CD14-positive monocyte (primary cell): ENCODE measurements at regions not wholly inside any gene's neighbourhood (a gene's known extent, or its start where the extent isn't known, plus 50 kb on each side); places are given as distances from the start of the nearest gene placed in this dataset.

ENCODE experiments used
- DNase-seq, 3 donors: peaks; one replicate each; pipeline ENCODE4 v3.0.0-alpha.2; 2011 to 2022
- H2AFZ ChIP-seq: 2 replicates; pipeline ENCODE4 v1.6.0; 2012; ENCODE audit warnings: mild to moderate bottlenecking, low read depth, low read length, inconsistent platforms; ENCODE audit not compliant: insufficient read depth, poor library complexity, severe bottlenecking
- H3K27ac ChIP-seq, 2 donors: 1 replicate in 1 of 2; 2 replicates in 1 of 2; pipeline ENCODE4 v1.5.1; 2012 to 2013; ENCODE audit warnings: low read length in 2 of 2, control low read depth in 1 of 2, inconsistent platforms in 1 of 2, low read depth in 1 of 2, mild to moderate bottlenecking in 1 of 2
- H3K27me3 ChIP-seq, 2 donors: one replicate each; pipeline versions ENCODE4 v1.6.0 to v1.6.1; 2011 to 2013; ENCODE audit warnings: low read length in 2 of 2; ENCODE audit not compliant: control insufficient read depth in 2 of 2, insufficient read depth in 2 of 2
- H3K36me3 ChIP-seq, 2 donors: replicated peaks in 1 of 2; 1 replicate in 1 of 2; 2 replicates in 1 of 2; pipeline versions ENCODE4 v1.5.1 to v1.6.1; 2012 to 2013; ENCODE audit warnings: low read length in 2 of 2, control low read depth in 1 of 2, inconsistent platforms in 1 of 2, mild to moderate bottlenecking in 1 of 2; ENCODE audit not compliant: insufficient read depth in 2 of 2, control insufficient read depth in 1 of 2
- H3K4me1 ChIP-seq, 2 donors: 1 replicate in 1 of 2; 2 replicates in 1 of 2; pipeline versions ENCODE4 v1.5.1 to v1.6.1; 2012 to 2013; ENCODE audit warnings: low read length in 2 of 2, control low read depth in 1 of 2, inconsistent platforms in 1 of 2, mild to moderate bottlenecking in 1 of 2, moderate library complexity in 1 of 2; ENCODE audit not compliant: insufficient read depth in 2 of 2, control insufficient read depth in 1 of 2
- H3K4me2 ChIP-seq: replicated peaks from 2 replicates; pipeline ENCODE3; 2012; ENCODE audit warnings: low read length, moderate library complexity, mild to moderate bottlenecking; ENCODE audit not compliant: poor library complexity, severe bottlenecking; ENCODE audit errors: extremely low read depth
- H3K4me3 ChIP-seq, 3 experiments: fragments of 200-600 bp in 1 of 3; sonication (generic) in 1 of 3; replicated peaks in 1 of 3; 1 replicate in 2 of 3; 2 replicates in 1 of 3; pipeline ENCODE4 v1.5.1; 2011 to 2013; ENCODE audit warnings: low read length in 3 of 3, mild to moderate bottlenecking in 3 of 3, control low read depth in 2 of 3, low read depth in 2 of 3, inconsistent platforms in 1 of 3, moderate library complexity in 1 of 3
- H3K79me2 ChIP-seq: 2 replicates; pipeline ENCODE4 v1.6.0; 2012; ENCODE audit warnings: mild to moderate bottlenecking, control low read depth, inconsistent platforms, low read length, moderate library complexity; ENCODE audit not compliant: insufficient read depth
- H3K9ac ChIP-seq: 2 replicates; pipeline ENCODE4 v1.6.0; 2017; ENCODE audit warnings: low read length, mild to moderate bottlenecking; ENCODE audit not compliant: insufficient read depth, poor library complexity, severe bottlenecking
- H3K9me3 ChIP-seq, 2 donors: replicated peaks in 1 of 2; 1 replicate in 1 of 2; 2 replicates in 1 of 2; pipeline versions ENCODE4 v1.5.1 to v1.6.1; 2012 to 2013; ENCODE audit warnings: low read length in 2 of 2, control low read depth in 1 of 2; ENCODE audit not compliant: control insufficient read depth in 1 of 2, insufficient read depth in 1 of 2
- H4K20me1 ChIP-seq: 2 replicates; pipeline ENCODE4 v1.6.0; 2012; ENCODE audit warnings: mild to moderate bottlenecking, low read length, control low read depth, moderate library complexity; ENCODE audit not compliant: insufficient read depth
- H3K27ac Mint-ChIP-seq, 7 donors: one replicate each; pipeline ENCODE4 v1.8.0; 2020; ENCODE audit warnings: mild to moderate bottlenecking in 7 of 7, mixed read lengths in 7 of 7, moderate library complexity in 6 of 7, inconsistent platforms in 2 of 7
- H3K27me3 Mint-ChIP-seq, 3 donors: one replicate each; pipeline ENCODE4 v1.8.0; 2021 to 2022; ENCODE audit warnings: low read depth in 3 of 3, mild to moderate bottlenecking in 3 of 3, mixed read lengths in 3 of 3, moderate library complexity in 3 of 3, inconsistent platforms in 1 of 3
- H3K36me3 Mint-ChIP-seq, 2 donors: one replicate each; pipeline ENCODE4 v1.8.0; 2020; ENCODE audit warnings: mixed read lengths in 2 of 2, inconsistent platforms in 1 of 2, mild to moderate bottlenecking in 1 of 2
- H3K4me1 Mint-ChIP-seq: one replicate; pipeline ENCODE4 v1.8.0; 2020; ENCODE audit warnings: mild to moderate bottlenecking, mixed read lengths
- H3K4me3 Mint-ChIP-seq, 2 donors: one replicate each; pipeline ENCODE4 v1.8.0; 2020; ENCODE audit warnings: mild to moderate bottlenecking in 2 of 2, mixed read lengths in 2 of 2, moderate library complexity in 1 of 2
- H3K9me3 Mint-ChIP-seq, 7 donors: one replicate each; pipeline ENCODE4 v1.8.0; 2020 to 2022; ENCODE audit warnings: mixed read lengths in 7 of 7, mild to moderate bottlenecking in 6 of 7, moderate library complexity in 6 of 7, inconsistent platforms in 2 of 7
- WGBS: methylation state at CpG from one replicate; pipeline ENCODE4 v1.1.5; 2013; ENCODE audit warnings: missing lambda C conversion rate; ENCODE audit not compliant: insufficient coverage; 5-methylcytosine and 5-hydroxymethylcytosine counted together
- intact Hi-C, 2 donors: fragments of 100-400 bp; cut with micrococcal nuclease; formaldehyde crosslinking; loops; one replicate each; pipeline versions ENCODE4 v1.15.0 to v1.15.1; 2023
- TF ChIP-seq, protein P1 (sequence below): fragments of 200-600 bp; IDR thresholded peaks from one replicate; pipeline ENCODE4 v1.8.0; 2022; ENCODE audit warnings: antibody characterized with exemption, mild to moderate bottlenecking

DNA sequence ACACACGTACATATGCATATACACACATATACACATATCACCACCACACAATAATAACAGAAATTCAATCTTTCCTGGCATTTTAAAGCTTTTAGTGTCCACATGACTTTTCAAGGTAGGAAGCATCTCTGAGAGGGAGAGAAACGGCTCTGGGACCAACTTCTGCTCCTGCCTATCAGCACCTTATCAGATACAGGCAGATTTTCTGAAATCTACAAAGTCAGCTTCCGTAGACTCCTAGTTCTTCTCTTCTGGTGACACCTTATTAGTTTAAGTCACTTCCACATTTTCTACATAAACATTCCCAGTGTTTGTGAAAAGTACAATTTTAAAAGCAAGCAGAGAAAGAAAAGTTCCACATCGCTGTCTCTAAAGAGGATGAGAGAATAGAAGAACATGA lies 74.5 kb downstream of the ZNF22 start:
- no peak overlapping the region for H2AFZ ChIP-seq
- H3K27me3 ChIP-seq: peaks cover 3 to 4% of the 10 kb centered on the region in 2 donors
- intact Hi-C loops: loop anchor here in 1 of 2 donors (10.0 kb wide), 1 partner anchor 60 kb away; no protein-coding TSS in a partner anchor
- no peak overlapping the region for H3K4me3 Mint-ChIP-seq
- no peak overlapping the region for H3K9ac ChIP-seq
- H3K36me3 ChIP-seq: no peaks in the 10 kb centered on the region
- DNase-seq: no peak
- H3K4me1 Mint-ChIP-seq: peaks cover 8% of the 10 kb centered on the region
- H3K36me3 Mint-ChIP-seq: no peaks in the 10 kb centered on the region
- no peaks in the 10 kb centered on the region for H3K4me1 ChIP-seq
- no peak overlapping the region for H3K4me3 ChIP-seq
- no peaks in the 10 kb centered on the region for H3K79me2 ChIP-seq
- 0% methylated on average over 2 of the region's 4 CpGs for WGBS
- H3K27ac Mint-ChIP-seq: no peak overlapping the region
- no peak overlapping the region for H3K27ac ChIP-seq
- no peak overlapping the region for H3K4me2 ChIP-seq
- H3K9me3 ChIP-seq: peaks cover 0 to 20% of the 10 kb centered on the region in 2 donors
- H3K9me3 Mint-ChIP-seq: peaks cover 6 to 30% (median 28%) of the 10 kb centered on the region in 7 donors
- peaks cover 3 to 8% (median 8%) of the 10 kb centered on the region in 3 donors for H3K27me3 Mint-ChIP-seq
- no peaks in the 10 kb centered on the region for H4K20me1 ChIP-seq
- TF ChIP-seq, protein P1, sequence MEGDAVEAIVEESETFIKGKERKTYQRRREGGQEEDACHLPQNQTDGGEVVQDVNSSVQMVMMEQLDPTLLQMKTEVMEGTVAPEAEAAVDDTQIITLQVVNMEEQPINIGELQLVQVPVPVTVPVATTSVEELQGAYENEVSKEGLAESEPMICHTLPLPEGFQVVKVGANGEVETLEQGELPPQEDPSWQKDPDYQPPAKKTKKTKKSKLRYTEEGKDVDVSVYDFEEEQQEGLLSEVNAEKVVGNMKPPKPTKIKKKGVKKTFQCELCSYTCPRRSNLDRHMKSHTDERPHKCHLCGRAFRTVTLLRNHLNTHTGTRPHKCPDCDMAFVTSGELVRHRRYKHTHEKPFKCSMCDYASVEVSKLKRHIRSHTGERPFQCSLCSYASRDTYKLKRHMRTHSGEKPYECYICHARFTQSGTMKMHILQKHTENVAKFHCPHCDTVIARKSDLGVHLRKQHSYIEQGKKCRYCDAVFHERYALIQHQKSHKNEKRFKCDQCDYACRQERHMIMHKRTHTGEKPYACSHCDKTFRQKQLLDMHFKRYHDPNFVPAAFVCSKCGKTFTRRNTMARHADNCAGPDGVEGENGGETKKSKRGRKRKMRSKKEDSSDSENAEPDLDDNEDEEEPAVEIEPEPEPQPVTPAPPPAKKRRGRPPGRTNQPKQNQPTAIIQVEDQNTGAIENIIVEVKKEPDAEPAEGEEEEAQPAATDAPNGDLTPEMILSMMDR: no peak

DNA sequence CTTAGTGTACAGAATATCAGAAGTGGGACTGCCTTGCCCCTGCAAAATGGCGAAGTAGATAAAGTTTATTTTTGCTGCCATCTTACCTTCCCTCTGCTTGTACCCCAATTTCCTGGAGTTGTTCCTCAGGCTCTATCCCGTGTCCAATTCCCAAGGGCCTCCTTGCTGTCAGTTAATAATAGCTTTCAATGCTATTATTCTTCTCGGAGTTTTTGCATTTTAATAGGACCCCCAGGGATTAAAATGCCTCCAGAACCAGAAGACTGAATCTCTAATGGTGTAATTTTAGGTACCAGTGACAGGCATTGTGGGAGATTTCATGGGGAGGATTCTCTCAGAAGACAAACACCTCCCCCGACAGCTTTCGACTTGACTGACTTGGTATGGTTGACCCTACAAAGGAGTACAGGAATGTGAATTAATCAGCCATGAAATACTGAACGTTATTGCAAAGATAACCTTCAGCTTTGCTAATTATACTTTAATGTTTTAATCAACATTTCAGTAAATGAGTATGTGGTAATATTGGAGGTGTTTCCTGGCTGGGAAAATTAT lies 75.2 kb downstream of the ZNF22 start:
- intact Hi-C loops: loop anchor here in 1 of 2 donors (10.0 kb wide), 1 partner anchor 61 kb away; no protein-coding TSS in a partner anchor
- Mint-ChIP-seq H3K27ac (no peak overlapping the region), H3K9me3 (peaks cover 2 to 24% (median 21%) of the 10 kb centered on the region in 7 donors), H3K27me3 (peaks cover 3 to 8% (median 8%) of the 10 kb centered on the region in 3 donors), H3K36me3 (no peaks in the 10 kb centered on the region), H3K4me3 (no peak overlapping the region), H3K4me1 (peaks cover 8% of the 10 kb centered on the region)
- no peak overlapping the region for H3K27ac ChIP-seq
- H2AFZ ChIP-seq: no peak overlapping the region
- no peaks in the 10 kb centered on the region for H3K36me3 ChIP-seq
- no peak overlapping the region for H3K4me3 ChIP-seq
- WGBS: no CpG with 5 or more reads among the region's 6 CpGs
- TF ChIP-seq, protein P1: no peak
- peaks cover 3 to 4% of the 10 kb centered on the region in 2 donors for H3K27me3 ChIP-seq
- no peaks in the 10 kb centered on the region for H3K4me1 ChIP-seq
- peaks cover 0 to 16% of the 10 kb centered on the region in 2 donors for H3K9me3 ChIP-seq
- H3K9ac ChIP-seq: no peak overlapping the region
- no peak overlapping the region for H3K4me2 ChIP-seq
- no peaks in the 10 kb centered on the region for H4K20me1 ChIP-seq
- no peak for DNase-seq
- H3K79me2 ChIP-seq: no peaks in the 10 kb centered on the region
